Neural cell (in vitro differentiated cells): ENCODE measurements at regions not wholly inside any gene's neighbourhood (a gene's known extent, or its start where the extent isn't known, plus 50 kb on each side); places are given as distances from the start of the nearest gene placed in this dataset.

Experiments used
- H2AFZ ChIP-seq: fragments of 200-600, 300-800 bp; sonication (generic), shearing (Covaris generic); 2 replicates; pipeline ENCODE4 v1.6.0; 2014; ENCODE audit warnings: low read depth, mild to moderate bottlenecking, antibody characterized with exemption, low read length, moderate library complexity
- H3F3A ChIP-seq: fragments of 200-600 bp; shearing (Covaris generic); 2 replicates; pipeline ENCODE4 v1.6.1; 2016; ENCODE audit warnings: mild to moderate bottlenecking, moderate library complexity, mixed read lengths, antibody characterized with exemption, low read length; ENCODE audit not compliant: insufficient read depth, poor library complexity, severe bottlenecking
- H3K27ac ChIP-seq: fragments of 200-600, 300-800 bp; sonication (generic), shearing (Covaris generic); 2 replicates; pipeline ENCODE4 v1.5.1; 2014; ENCODE audit warnings: mild to moderate bottlenecking, low read length, moderate library complexity
- H3K27me3 ChIP-seq: fragments of 300-800, 200-600 bp; sonication (generic), shearing (Covaris generic); 2 replicates; pipeline ENCODE4 v1.6.0; 2014; ENCODE audit warnings: mild to moderate bottlenecking, low read depth, low read length, moderate library complexity; ENCODE audit not compliant: insufficient read depth
- H3K36me3 ChIP-seq: fragments of 300-800, 200-600 bp; sonication (generic), shearing (Covaris generic); 2 replicates; pipeline ENCODE4 v1.5.1; 2014; ENCODE audit warnings: mild to moderate bottlenecking, antibody characterized with exemption, low read length, moderate library complexity; ENCODE audit not compliant: insufficient read depth
- H3K4me2 ChIP-seq: fragments of 300-800, 200-600 bp; sonication (generic), shearing (Covaris generic); 2 replicates; pipeline ENCODE4 v1.6.0; 2014; ENCODE audit warnings: mild to moderate bottlenecking, low read length
- H3K4me3 ChIP-seq: fragments of 300-800, 200-600 bp; sonication (generic), shearing (Covaris generic); 2 replicates; pipeline ENCODE4 v1.5.1; 2014; ENCODE audit warnings: mild to moderate bottlenecking, low read length, moderate library complexity
- H3K79me2 ChIP-seq: fragments of 200-600 bp; shearing (Covaris generic); replicated peaks from 2 replicates; pipeline ENCODE4 v1.6.0; 2014; ENCODE audit warnings: mild to moderate bottlenecking, low read length, moderate library complexity; ENCODE audit not compliant: insufficient read depth
- H3K9ac ChIP-seq: fragments of 300-800, 200-600 bp; sonication (generic), shearing (Covaris generic); 2 replicates; pipeline ENCODE4 v1.6.1; 2016; ENCODE audit warnings: mild to moderate bottlenecking, low read length, mixed read lengths
- H3K9me2 ChIP-seq: fragments of 200-600 bp; shearing (Covaris generic); 2 replicates; pipeline ENCODE4 v1.6.1; 2016; ENCODE audit warnings: mild to moderate bottlenecking, low read length, mixed read lengths; ENCODE audit not compliant: insufficient read depth
- H3K9me3 ChIP-seq: fragments of 200-600, 300-800 bp; sonication (generic), shearing (Covaris generic); 2 replicates; pipeline ENCODE4 v1.6.1; 2016; ENCODE audit warnings: mild to moderate bottlenecking, mixed run types, low read length, moderate library complexity, mixed read lengths
- H4K20me1 ChIP-seq: fragments of 200-600 bp; shearing (Covaris generic); 2 replicates; pipeline ENCODE4 v1.6.1; 2016; ENCODE audit warnings: mild to moderate bottlenecking, mixed run types; ENCODE audit not compliant: insufficient read depth
- EP300 ChIP-seq: fragments of 450-650 bp; conservative IDR thresholded peaks from 2 replicates; pipeline ENCODE4 v1.6.1; 2014; ENCODE audit warnings: antibody characterized with exemption, mild to moderate bottlenecking, moderate library complexity; ENCODE audit not compliant: poor library complexity, severe bottlenecking
- EZH2 ChIP-seq: fragments of 200-600, 300-800 bp; shearing (Covaris generic), sonication (generic); IDR thresholded peaks from 2 replicates; pipeline ENCODE4 v1.6.1; 2014; ENCODE audit warnings: antibody characterized with exemption, low read length, borderline replicate concordance, mild to moderate bottlenecking; ENCODE audit not compliant: insufficient read depth, poor library complexity, severe bottlenecking
- MXI1 ChIP-seq: fragments of 450-650 bp; conservative IDR thresholded peaks from 2 replicates; pipeline ENCODE4 v1.6.1; 2014; ENCODE audit warnings: antibody characterized with exemption, mild to moderate bottlenecking; ENCODE audit not compliant: poor library complexity, severe bottlenecking
- POLR2AphosphoS5 ChIP-seq: IDR thresholded peaks from 2 replicates; pipeline ENCODE4 v1.6.1; 2012
- RAD21 ChIP-seq: fragments of 450-650 bp; conservative IDR thresholded peaks from 2 replicates; pipeline ENCODE4 v1.6.1; 2014; ENCODE audit warnings: antibody characterized with exemption, mild to moderate bottlenecking, moderate library complexity
- SMC3 ChIP-seq: fragments of 450-650 bp; conservative IDR thresholded peaks from 2 replicates; pipeline ENCODE4 v1.6.1; 2014; ENCODE audit warnings: antibody characterized with exemption, mild to moderate bottlenecking, moderate library complexity; ENCODE audit not compliant: poor library complexity
- TAF1 ChIP-seq: IDR thresholded peaks from 2 replicates; pipeline ENCODE4 v1.6.1; 2012; ENCODE audit warnings: low read depth
- TF ChIP-seq, protein P1 (sequence below): fragments of 450-650 bp; IDR thresholded peaks from 2 replicates; pipeline ENCODE4 v1.5.1; 2014; ENCODE audit warnings: antibody characterized with exemption, mild to moderate bottlenecking, moderate library complexity; ENCODE audit not compliant: poor library complexity, severe bottlenecking
- TF ChIP-seq, protein P2 (sequence below): IDR thresholded peaks from 2 replicates; pipeline ENCODE4 v1.6.1; 2012; ENCODE audit warnings: borderline replicate concordance

DNA sequence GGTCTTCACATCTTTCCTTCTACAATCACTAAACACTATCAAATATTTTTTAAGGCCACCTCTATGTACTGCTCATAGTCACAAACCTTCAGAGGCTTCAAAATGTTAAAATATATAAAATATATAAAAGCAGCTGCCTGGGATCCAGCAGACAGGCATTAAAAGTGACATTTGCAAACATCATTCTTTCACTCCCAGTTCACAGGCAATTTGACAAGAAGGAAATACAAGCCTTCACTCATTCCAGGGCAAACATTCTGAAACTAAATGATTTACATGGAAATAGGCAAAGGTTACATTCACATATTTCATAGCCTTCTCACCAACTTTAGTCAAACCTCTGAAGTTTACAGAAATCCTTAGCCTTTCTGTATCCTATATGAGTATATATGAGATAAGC is 266.3 kb downstream of the TBL1XR1 start:
- Histone ChIP-seq H3K9me3 (no peaks in the 10 kb centered on the region), H3K9me2 (no peaks in the 10 kb centered on the region), H3K4me2 (no peak overlapping the region), H2AFZ (no peak overlapping the region), H4K20me1 (no peaks in the 10 kb centered on the region), H3K27me3 (no peaks in the 10 kb centered on the region), H3K27ac (no peak overlapping the region), H3K4me3 (no peak overlapping the region), H3F3A (no peaks in the 10 kb centered on the region), H3K79me2 (no peaks in the 10 kb centered on the region), H3K9ac (no peak overlapping the region), H3K36me3 (no peaks in the 10 kb centered on the region)
- TF ChIP-seq EP300 (peak; percentile 84), POLR2AphosphoS5 (peak; percentile 57), TAF1 (no peak)

DNA sequence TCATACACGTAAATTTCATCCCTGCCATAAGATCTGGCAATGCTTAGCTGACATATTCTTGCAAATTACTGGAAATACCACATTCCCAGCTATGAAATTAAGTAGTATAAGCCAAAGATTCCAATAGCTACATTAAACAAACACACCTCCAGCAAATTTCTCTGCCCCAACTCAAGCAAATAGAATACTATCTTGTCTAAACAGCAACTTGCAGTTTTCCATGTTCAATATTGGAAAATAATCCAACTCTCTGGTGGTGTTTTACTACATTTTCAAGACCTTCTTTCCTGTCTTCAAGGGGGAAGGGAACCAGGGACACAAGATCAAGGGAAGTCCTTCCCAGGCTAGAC is 268.7 kb downstream of the TBL1XR1 start:
- Histone ChIP-seq H3K27me3 (no peaks in the 10 kb centered on the region), H3K79me2 (no peaks in the 10 kb centered on the region), H3F3A (no peaks in the 10 kb centered on the region), H3K9me2 (no peaks in the 10 kb centered on the region), H3K27ac (no peak overlapping the region), H3K9ac (no peak overlapping the region), H4K20me1 (no peaks in the 10 kb centered on the region), H3K36me3 (no peaks in the 10 kb centered on the region), H2AFZ (no peak overlapping the region), H3K9me3 (no peaks in the 10 kb centered on the region), H3K4me2 (no peak overlapping the region), H3K4me3 (no peak overlapping the region)
- TF ChIP-seq POLR2AphosphoS5 (no peak), TAF1 (no peak), EP300 (no peak), MXI1 (no peak), EZH2 (no peak), RAD21 (no peak), SMC3 (no peak)
- TF ChIP-seq, protein P1, sequence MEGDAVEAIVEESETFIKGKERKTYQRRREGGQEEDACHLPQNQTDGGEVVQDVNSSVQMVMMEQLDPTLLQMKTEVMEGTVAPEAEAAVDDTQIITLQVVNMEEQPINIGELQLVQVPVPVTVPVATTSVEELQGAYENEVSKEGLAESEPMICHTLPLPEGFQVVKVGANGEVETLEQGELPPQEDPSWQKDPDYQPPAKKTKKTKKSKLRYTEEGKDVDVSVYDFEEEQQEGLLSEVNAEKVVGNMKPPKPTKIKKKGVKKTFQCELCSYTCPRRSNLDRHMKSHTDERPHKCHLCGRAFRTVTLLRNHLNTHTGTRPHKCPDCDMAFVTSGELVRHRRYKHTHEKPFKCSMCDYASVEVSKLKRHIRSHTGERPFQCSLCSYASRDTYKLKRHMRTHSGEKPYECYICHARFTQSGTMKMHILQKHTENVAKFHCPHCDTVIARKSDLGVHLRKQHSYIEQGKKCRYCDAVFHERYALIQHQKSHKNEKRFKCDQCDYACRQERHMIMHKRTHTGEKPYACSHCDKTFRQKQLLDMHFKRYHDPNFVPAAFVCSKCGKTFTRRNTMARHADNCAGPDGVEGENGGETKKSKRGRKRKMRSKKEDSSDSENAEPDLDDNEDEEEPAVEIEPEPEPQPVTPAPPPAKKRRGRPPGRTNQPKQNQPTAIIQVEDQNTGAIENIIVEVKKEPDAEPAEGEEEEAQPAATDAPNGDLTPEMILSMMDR, result no peak
- TF ChIP-seq, protein P2, sequence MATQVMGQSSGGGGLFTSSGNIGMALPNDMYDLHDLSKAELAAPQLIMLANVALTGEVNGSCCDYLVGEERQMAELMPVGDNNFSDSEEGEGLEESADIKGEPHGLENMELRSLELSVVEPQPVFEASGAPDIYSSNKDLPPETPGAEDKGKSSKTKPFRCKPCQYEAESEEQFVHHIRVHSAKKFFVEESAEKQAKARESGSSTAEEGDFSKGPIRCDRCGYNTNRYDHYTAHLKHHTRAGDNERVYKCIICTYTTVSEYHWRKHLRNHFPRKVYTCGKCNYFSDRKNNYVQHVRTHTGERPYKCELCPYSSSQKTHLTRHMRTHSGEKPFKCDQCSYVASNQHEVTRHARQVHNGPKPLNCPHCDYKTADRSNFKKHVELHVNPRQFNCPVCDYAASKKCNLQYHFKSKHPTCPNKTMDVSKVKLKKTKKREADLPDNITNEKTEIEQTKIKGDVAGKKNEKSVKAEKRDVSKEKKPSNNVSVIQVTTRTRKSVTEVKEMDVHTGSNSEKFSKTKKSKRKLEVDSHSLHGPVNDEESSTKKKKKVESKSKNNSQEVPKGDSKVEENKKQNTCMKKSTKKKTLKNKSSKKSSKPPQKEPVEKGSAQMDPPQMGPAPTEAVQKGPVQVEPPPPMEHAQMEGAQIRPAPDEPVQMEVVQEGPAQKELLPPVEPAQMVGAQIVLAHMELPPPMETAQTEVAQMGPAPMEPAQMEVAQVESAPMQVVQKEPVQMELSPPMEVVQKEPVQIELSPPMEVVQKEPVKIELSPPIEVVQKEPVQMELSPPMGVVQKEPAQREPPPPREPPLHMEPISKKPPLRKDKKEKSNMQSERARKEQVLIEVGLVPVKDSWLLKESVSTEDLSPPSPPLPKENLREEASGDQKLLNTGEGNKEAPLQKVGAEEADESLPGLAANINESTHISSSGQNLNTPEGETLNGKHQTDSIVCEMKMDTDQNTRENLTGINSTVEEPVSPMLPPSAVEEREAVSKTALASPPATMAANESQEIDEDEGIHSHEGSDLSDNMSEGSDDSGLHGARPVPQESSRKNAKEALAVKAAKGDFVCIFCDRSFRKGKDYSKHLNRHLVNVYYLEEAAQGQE, result no peak
